ENCODE measurements at regions not wholly inside any gene's neighbourhood (a gene's known extent, or its start where the extent isn't known, plus 50 kb on each side); places are given as distances from the start of the nearest gene placed in this dataset.

- TF ChIP-seq ZNF18 (tag by site-specific recombination; IDR thresholded peaks at IDR 0.05) (no peak), GLIS1 (tag by site-specific recombination; IDR thresholded peaks at IDR 0.05) (no peak), ZNF629 (tag by site-specific recombination; IDR thresholded peaks at IDR 0.05) (no peak), ZNF155 (tag by site-specific recombination; IDR thresholded peaks at IDR 0.05) (no peak), ZNF843 (tag by site-specific recombination; IDR thresholded peaks at IDR 0.05) (no peak), ZNF311 (tag by site-specific recombination; IDR thresholded peaks at IDR 0.05; ENCODE audit: borderline replicate concordance) (no peak), BCL11B (tag by site-specific recombination; IDR thresholded peaks at IDR 0.05; ENCODE audit: low read depth) (no peak)
These were observed 630.3 kb upstream of the MAN1A1 start (continued) for GRCh38 chr6:119979862-119980261.

GRCh38 chr6:119978274-119978889, 628.8 kb upstream of the MAN1A1 start:
- no peaks in the 10 kb centered on the region for H3K9me3 ChIP-seq (ENCODE audit: control insufficient read depth, insufficient read depth, low read depth, low read length)
- H3K27ac ChIP-seq (ENCODE audit: extremely low read depth, low read depth, low read length), result no peak overlapping the region
- H3K4me3 ChIP-seq (ENCODE audit: low read depth, low read length), result no peak overlapping the region
- ChIA-PET CTCF (interaction anchor here (0.6 to 3.0 kb wide), 15 partner anchors 10 to 1310 kb away, joined by 3 to 14 read pairs (median 3); no protein-coding TSS in a partner anchor), POLR2A (no interaction called here)
- H3K36me3 ChIP-seq (ENCODE audit: control insufficient read depth in 2 of 2, insufficient read depth in 1 of 2, low read length in 2 of 2), result no peaks in the 10 kb centered on the region
- H3K4me1 ChIP-seq (ENCODE audit: control insufficient read depth, insufficient read depth, low read length), result no peaks in the 10 kb centered on the region
- TF ChIP-seq ZNF146 (tag by site-specific recombination; IDR thresholded peaks at IDR 0.05) (no peak), ZNF843 (tag by site-specific recombination; IDR thresholded peaks at IDR 0.05) (no peak), ZNF76 (tag by site-specific recombination; IDR thresholded peaks at IDR 0.05; ENCODE audit: borderline replicate concordance, low read depth) (no peak), ZNF473 (tag by site-specific recombination; IDR thresholded peaks at IDR 0.05) (no peak), ZNF704 (tag by site-specific recombination; IDR thresholded peaks at IDR 0.05) (no peak), ZNF140 (tag by site-specific recombination; IDR thresholded peaks at IDR 0.05) (no peak), ZNF24 (tag by site-specific recombination; IDR thresholded peaks at IDR 0.05) (no peak), ZNF292 (tag by site-specific recombination; IDR thresholded peaks at IDR 0.05; ENCODE audit: borderline replicate concordance, low read depth) (no peak), ZFP37 (tag by site-specific recombination; IDR thresholded peaks at IDR 0.05) (no peak), ELK4 (IDR thresholded peaks at IDR 0.05; ENCODE audit: borderline replicate concordance, low read depth, low read length) (no peak), GLIS1 (tag by site-specific recombination; IDR thresholded peaks at IDR 0.05) (no peak), ZBTB44 (tag by site-specific recombination; IDR thresholded peaks at IDR 0.05) (no peak), ZNF416 (tag by site-specific recombination; IDR thresholded peaks at IDR 0.05) (no peak), PBX3 (CRISPR knock-in tag; IDR thresholded peaks at IDR 0.05) (no peak), IKZF3 (tag by site-specific recombination; IDR thresholded peaks at IDR 0.05) (no peak)

Data from HEK293 (cell line).